OCI-LY3 (cell line): ENCODE measurements at regions not wholly inside any gene's neighbourhood (a gene's known extent, or its start where the extent isn't known, plus 50 kb on each side); places are given as distances from the start of the nearest gene placed in this dataset.

Experiments used
- H2AFZ ChIP-seq: fragments of 200-600, 300-600 bp; shearing (Covaris generic); 2 replicates; pipeline ENCODE4 v1.6.0; 2014; ENCODE audit warnings: antibody characterized with exemption, low read depth, low read length
- H3K27ac ChIP-seq: fragments of 200-600, 300-600 bp; sonication (generic); 2 replicates; pipeline ENCODE4 v1.5.1; 2014; ENCODE audit warnings: mild to moderate bottlenecking, low read length, moderate library complexity, mixed read lengths
- H3K27me3 ChIP-seq: fragments of 200-600, 300-600 bp; sonication (generic); 2 replicates; pipeline ENCODE4 v1.6.1; 2014; ENCODE audit warnings: low read depth, low read length, mixed read lengths
- H3K36me3 ChIP-seq: fragments of 200-600, 300-600 bp; sonication (generic); replicated peaks from 2 replicates; pipeline ENCODE3; 2014; ENCODE audit warnings: low read depth, low read length, mixed read lengths
- H3K4me1 ChIP-seq: fragments of 300-600, 200-600 bp; sonication (generic); 2 replicates; pipeline ENCODE4 v1.6.1; 2014; ENCODE audit warnings: low read length, mixed read lengths
- H3K4me2 ChIP-seq: fragments of 200-600, 300-600 bp; sonication (generic); 2 replicates; pipeline ENCODE4 v1.6.1; 2014; ENCODE audit warnings: low read length, mixed read lengths
- H3K4me3 ChIP-seq: fragments of 300-600, 200-600 bp; sonication (generic); 2 replicates; pipeline ENCODE4 v1.5.1; 2014; ENCODE audit warnings: antibody characterized with exemption, mild to moderate bottlenecking, low read length, moderate library complexity
- H3K79me2 ChIP-seq: fragments of 300-600, 200-600 bp; shearing (Covaris generic); 2 replicates; pipeline ENCODE4 v1.6.1; 2014; ENCODE audit warnings: mild to moderate bottlenecking, low read length, mixed read lengths
- H3K9ac ChIP-seq: fragments of 300-600, 200-600 bp; shearing (Covaris generic); 2 replicates; pipeline ENCODE4 v1.6.0; 2014; ENCODE audit warnings: mild to moderate bottlenecking, low read length, moderate library complexity
- H3K9me3 ChIP-seq: fragments of 200-600, 300-600 bp; shearing (Covaris generic); 2 replicates; pipeline ENCODE4 v1.6.1; 2014; ENCODE audit warnings: low read length, mixed read lengths; ENCODE audit not compliant: insufficient read depth
- H4K20me1 ChIP-seq: fragments of 200-600, 300-600 bp; sonication (generic); 2 replicates; pipeline ENCODE4 v1.6.1; 2016; ENCODE audit warnings: low read length, mixed read lengths; ENCODE audit not compliant: insufficient read depth
- CTCF ChIP-seq: fragments of 200-600, 300-600 bp; sonication (generic); IDR thresholded peaks from 2 replicates; pipeline ENCODE4 v1.5.1; 2014; ENCODE audit warnings: antibody characterized with exemption, low read length, low read depth
- EZH2phosphoT487 ChIP-seq: fragments of 200-600 bp; shearing (Covaris generic); IDR thresholded peaks from 2 replicates; pipeline ENCODE4 v1.6.1; 2018; ENCODE audit warnings: antibody characterized with exemption, mixed run types, low read depth

GRCh38 chr9:102845827-102846371 is 149.2 kb upstream of the CYLC2 start:
- Histone ChIP-seq H3K79me2 (no peaks in the 10 kb centered on the region), H3K27ac (no peak overlapping the region), H3K4me1 (no peaks in the 10 kb centered on the region), H3K9ac (no peak overlapping the region), H3K4me2 (no peak overlapping the region), H4K20me1 (no peaks in the 10 kb centered on the region), H3K27me3 (no peaks in the 10 kb centered on the region), H3K36me3 (no peaks in the 10 kb centered on the region), H3K4me3 (no peak overlapping the region), H3K9me3 (no peaks in the 10 kb centered on the region), H2AFZ (no peak overlapping the region)
- TF ChIP-seq CTCF (no peak), EZH2phosphoT487 (no peak)

GRCh38 chr9:102844716-102845115 is 150.4 kb upstream of the CYLC2 start:
- TF ChIP-seq EZH2phosphoT487: no peak
- Histone ChIP-seq H2AFZ (no peak overlapping the region), H3K36me3 (no peaks in the 10 kb centered on the region), H3K9me3 (no peaks in the 10 kb centered on the region), H3K27me3 (no peaks in the 10 kb centered on the region), H3K9ac (no peak overlapping the region), H4K20me1 (no peaks in the 10 kb centered on the region), H3K4me1 (no peaks in the 10 kb centered on the region), H3K4me3 (no peak overlapping the region), H3K27ac (no peak overlapping the region), H3K79me2 (no peaks in the 10 kb centered on the region), H3K4me2 (no peak overlapping the region)

GRCh38 chr9:102842423-102842822 is 152.7 kb upstream of the CYLC2 start:
- no peak overlapping the region for H3K4me2 ChIP-seq
- no peak overlapping the region for H2AFZ ChIP-seq
- no peaks in the 10 kb centered on the region for H3K27me3 ChIP-seq
- H3K9ac ChIP-seq: no peak overlapping the region
- H3K27ac ChIP-seq: no peak overlapping the region
- no peaks in the 10 kb centered on the region for H3K79me2 ChIP-seq
- H3K36me3 ChIP-seq: no peaks in the 10 kb centered on the region
- no peaks in the 10 kb centered on the region for H4K20me1 ChIP-seq
- no peaks in the 10 kb centered on the region for H3K9me3 ChIP-seq
- H3K4me1 ChIP-seq: no peaks in the 10 kb centered on the region
- TF ChIP-seq CTCF (no peak), EZH2phosphoT487 (no peak)
- no peak overlapping the region for H3K4me3 ChIP-seq

GRCh38 chr9:102841376-102841775 is 153.8 kb upstream of the CYLC2 start:
- no peak overlapping the region for H3K4me2 ChIP-seq
- no peak overlapping the region for H2AFZ ChIP-seq
- H3K79me2 ChIP-seq: no peaks in the 10 kb centered on the region
- H3K27ac ChIP-seq: no peak overlapping the region
- no peaks in the 10 kb centered on the region for H3K36me3 ChIP-seq
- TF ChIP-seq EZH2phosphoT487 (no peak), CTCF (no peak)
- H3K9ac ChIP-seq: no peak overlapping the region
- H3K4me3 ChIP-seq: no peak overlapping the region
- no peaks in the 10 kb centered on the region for H3K27me3 ChIP-seq
- H3K9me3 ChIP-seq: no peaks in the 10 kb centered on the region
- H3K4me1 ChIP-seq: no peaks in the 10 kb centered on the region
- H4K20me1 ChIP-seq: no peaks in the 10 kb centered on the region
